Glutamatergic neuron (in vitro differentiated cells): ENCODE measurements at regions not wholly inside any gene's neighbourhood (a gene's known extent, or its start where the extent isn't known, plus 50 kb on each side); places are given as distances from the start of the nearest gene placed in this dataset.

Experiments used
- DNase-seq: peaks from one replicate; pipeline ENCODE4 v3.0.0; 2022
- H3K27ac Mint-ChIP-seq: one replicate; pipeline ENCODE4 v1.8.0; 2020; ENCODE audit warnings: mild to moderate bottlenecking, mixed read lengths, inconsistent platforms; ENCODE audit not compliant: unreplicated experiment
- H3K27me3 Mint-ChIP-seq: one replicate; pipeline ENCODE4 v1.8.0; 2020; ENCODE audit warnings: mild to moderate bottlenecking, moderate library complexity, mixed read lengths, inconsistent platforms; ENCODE audit not compliant: unreplicated experiment
- H3K36me3 Mint-ChIP-seq: one replicate; pipeline ENCODE4 v1.8.0; 2020; ENCODE audit warnings: mild to moderate bottlenecking, mixed read lengths, inconsistent platforms; ENCODE audit not compliant: unreplicated experiment
- H3K4me1 Mint-ChIP-seq: one replicate; pipeline ENCODE4 v1.8.0; 2020; ENCODE audit warnings: mild to moderate bottlenecking, low read depth, mixed read lengths, inconsistent platforms; ENCODE audit not compliant: unreplicated experiment
- H3K4me3 Mint-ChIP-seq: one replicate; pipeline ENCODE4 v1.8.0; 2020; ENCODE audit warnings: mild to moderate bottlenecking, mixed read lengths, inconsistent platforms; ENCODE audit not compliant: unreplicated experiment
- H3K9me3 Mint-ChIP-seq: one replicate; pipeline ENCODE4 v1.8.0; 2020; ENCODE audit warnings: mild to moderate bottlenecking, moderate library complexity, mixed read lengths, inconsistent platforms; ENCODE audit not compliant: unreplicated experiment
- TF ChIP-seq, protein P1 (sequence below): fragments of 200-600 bp; sonication (generic); IDR thresholded peaks from one replicate; pipeline ENCODE4 v1.5.0; 2021; ENCODE audit not compliant: partially characterized antibody, unreplicated experiment

- DNase-seq: no peak
- H3K9me3 Mint-ChIP-seq: no peaks in the 10 kb centered on the region
- H3K4me1 Mint-ChIP-seq: no peaks in the 10 kb centered on the region
- H3K36me3 Mint-ChIP-seq: no peaks in the 10 kb centered on the region
- H3K27me3 Mint-ChIP-seq: peaks cover 4% of the 10 kb centered on the region
- H3K27ac Mint-ChIP-seq: peak overlapping the region; percentile 25
- TF ChIP-seq, protein P1, sequence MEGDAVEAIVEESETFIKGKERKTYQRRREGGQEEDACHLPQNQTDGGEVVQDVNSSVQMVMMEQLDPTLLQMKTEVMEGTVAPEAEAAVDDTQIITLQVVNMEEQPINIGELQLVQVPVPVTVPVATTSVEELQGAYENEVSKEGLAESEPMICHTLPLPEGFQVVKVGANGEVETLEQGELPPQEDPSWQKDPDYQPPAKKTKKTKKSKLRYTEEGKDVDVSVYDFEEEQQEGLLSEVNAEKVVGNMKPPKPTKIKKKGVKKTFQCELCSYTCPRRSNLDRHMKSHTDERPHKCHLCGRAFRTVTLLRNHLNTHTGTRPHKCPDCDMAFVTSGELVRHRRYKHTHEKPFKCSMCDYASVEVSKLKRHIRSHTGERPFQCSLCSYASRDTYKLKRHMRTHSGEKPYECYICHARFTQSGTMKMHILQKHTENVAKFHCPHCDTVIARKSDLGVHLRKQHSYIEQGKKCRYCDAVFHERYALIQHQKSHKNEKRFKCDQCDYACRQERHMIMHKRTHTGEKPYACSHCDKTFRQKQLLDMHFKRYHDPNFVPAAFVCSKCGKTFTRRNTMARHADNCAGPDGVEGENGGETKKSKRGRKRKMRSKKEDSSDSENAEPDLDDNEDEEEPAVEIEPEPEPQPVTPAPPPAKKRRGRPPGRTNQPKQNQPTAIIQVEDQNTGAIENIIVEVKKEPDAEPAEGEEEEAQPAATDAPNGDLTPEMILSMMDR: no peak
- no peak overlapping the region for H3K4me3 Mint-ChIP-seq
Measured at GRCh38 chr1:83593073-83593472, 405.9 kb downstream of the TTLL7 start.

- H3K4me3 Mint-ChIP-seq: no peak overlapping the region
- H3K36me3 Mint-ChIP-seq: no peaks in the 10 kb centered on the region
- H3K4me1 Mint-ChIP-seq: no peaks in the 10 kb centered on the region
- H3K27me3 Mint-ChIP-seq: no peaks in the 10 kb centered on the region
- no peaks in the 10 kb centered on the region for H3K9me3 Mint-ChIP-seq
- no peak for DNase-seq
- TF ChIP-seq, protein P1: no peak
- H3K27ac Mint-ChIP-seq: no peak overlapping the region
Measured at GRCh38 chr1:83588140-83588539, 410.8 kb downstream of the TTLL7 start.

- Mint-ChIP-seq H3K9me3 (no peaks in the 10 kb centered on the region), H3K36me3 (no peaks in the 10 kb centered on the region), H3K27ac (no peak overlapping the region), H3K4me1 (no peaks in the 10 kb centered on the region), H3K27me3 (peaks cover 2% of the 10 kb centered on the region), H3K4me3 (no peak overlapping the region)
- no peak for DNase-seq
- TF ChIP-seq, protein P1: no peak
Measured at GRCh38 chr1:83583351-83584014, 415.4 kb downstream of the TTLL7 start.

GRCh38 chr1:83581747-83582146 lies 417.2 kb downstream of the TTLL7 start:
- no peaks in the 10 kb centered on the region for H3K36me3 Mint-ChIP-seq
- H3K4me1 Mint-ChIP-seq: no peaks in the 10 kb centered on the region
- no peak overlapping the region for H3K27ac Mint-ChIP-seq
- no peak for DNase-seq
- H3K4me3 Mint-ChIP-seq: no peak overlapping the region
- peaks cover 2% of the 10 kb centered on the region for H3K27me3 Mint-ChIP-seq
- TF ChIP-seq, protein P1: no peak
- no peaks in the 10 kb centered on the region for H3K9me3 Mint-ChIP-seq

DNA sequence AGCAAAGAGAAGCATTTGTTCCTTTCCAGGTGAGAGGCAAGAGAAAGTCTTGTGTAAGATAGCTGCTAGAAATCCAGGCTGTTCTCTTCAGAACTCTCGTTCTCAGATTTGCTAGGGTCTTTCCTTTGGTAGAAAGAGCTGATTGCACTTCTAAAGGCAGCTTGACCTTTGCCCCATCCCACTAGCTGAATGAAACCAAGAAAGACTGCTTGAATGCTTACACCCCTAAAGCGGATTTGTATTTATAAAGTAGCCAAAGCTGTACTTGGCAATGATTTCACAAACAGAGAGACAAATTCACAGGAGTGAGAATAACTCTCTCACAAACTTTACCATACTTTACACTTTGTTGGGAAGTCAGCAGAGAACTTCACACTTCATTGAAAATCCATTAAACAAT lies 424.1 kb downstream of the TTLL7 start:
- H3K36me3 Mint-ChIP-seq: no peaks in the 10 kb centered on the region
- TF ChIP-seq, protein P1: no peak
- H3K9me3 Mint-ChIP-seq: no peaks in the 10 kb centered on the region
- no peak for DNase-seq
- no peaks in the 10 kb centered on the region for H3K4me1 Mint-ChIP-seq
- no peaks in the 10 kb centered on the region for H3K27me3 Mint-ChIP-seq
- no peak overlapping the region for H3K27ac Mint-ChIP-seq
- no peak overlapping the region for H3K4me3 Mint-ChIP-seq
